ENCODE measurements at regions not wholly inside any gene's neighbourhood (a gene's known extent, or its start where the extent isn't known, plus 50 kb on each side); places are given as distances from the start of the nearest gene placed in this dataset.

DNA sequence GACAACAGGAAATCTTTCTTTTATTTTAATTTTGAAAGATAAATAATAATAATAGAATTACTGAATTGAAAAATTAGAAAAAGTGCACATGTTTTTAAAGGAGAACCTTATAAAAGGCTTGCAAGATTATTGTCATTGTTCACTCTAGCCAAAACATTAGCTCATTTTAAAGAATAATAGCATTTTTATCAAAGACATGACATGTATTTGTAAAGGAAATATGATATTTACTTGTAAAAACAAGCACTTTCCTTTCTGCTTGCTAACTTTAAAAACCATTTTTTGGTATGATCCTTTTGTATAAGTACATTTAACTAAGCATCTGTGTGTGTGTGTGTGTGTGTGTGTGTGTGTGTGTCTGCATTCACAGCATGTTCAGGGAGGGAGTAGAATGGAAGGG lies 156.3 kb upstream of the C1orf87 start:
- no peak for DNase-seq

DNA sequence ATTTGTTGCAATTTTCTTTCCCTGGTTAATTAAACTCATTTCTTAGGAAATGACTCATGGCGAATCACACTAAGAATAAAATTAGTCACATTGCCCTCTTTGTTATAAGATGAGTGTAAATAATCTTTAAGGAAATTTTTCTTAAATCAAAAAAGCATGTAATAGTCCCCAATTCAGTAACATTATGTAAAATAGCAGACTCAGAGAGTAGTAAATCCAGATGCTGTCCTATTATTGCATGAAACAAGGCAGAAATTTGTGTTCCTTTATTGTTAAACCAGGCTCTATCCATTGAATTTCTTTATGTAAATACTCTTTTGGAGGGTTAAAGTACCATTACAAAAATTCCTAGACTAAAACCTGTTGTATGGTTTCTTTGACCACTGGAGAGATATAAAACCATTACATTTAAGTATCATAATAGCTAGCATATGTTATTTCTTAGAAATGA lies 154.5 kb upstream of the C1orf87 start:
- DNase-seq = no peak

DNA sequence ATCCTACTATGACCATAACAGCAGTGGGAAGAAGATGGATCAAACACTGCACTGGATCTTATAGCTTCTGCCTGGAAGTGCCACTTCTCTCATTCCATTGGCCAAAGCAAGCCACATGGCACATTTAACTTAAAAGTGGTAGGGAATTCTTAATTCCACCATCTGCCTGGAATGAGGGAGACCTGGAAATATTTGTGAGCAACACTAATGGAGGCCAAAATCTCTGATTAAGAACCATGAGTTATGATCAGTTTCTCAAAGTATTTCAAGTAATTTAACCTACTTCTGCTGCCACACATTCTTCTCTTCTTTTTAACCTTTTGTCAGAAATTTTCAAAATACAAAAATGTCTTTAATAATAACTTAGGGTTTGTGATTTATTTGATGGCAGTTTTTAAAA lies 154.0 kb upstream of the C1orf87 start:
- no peak for DNase-seq

- DNase-seq = no peak
Observed at GRCh38 chr1:60225486-60225885, 151.9 kb upstream of the C1orf87 start.

- DNase-seq = no peak
Observed at GRCh38 chr1:60224523-60224922, 151.0 kb upstream of the C1orf87 start.

DNA sequence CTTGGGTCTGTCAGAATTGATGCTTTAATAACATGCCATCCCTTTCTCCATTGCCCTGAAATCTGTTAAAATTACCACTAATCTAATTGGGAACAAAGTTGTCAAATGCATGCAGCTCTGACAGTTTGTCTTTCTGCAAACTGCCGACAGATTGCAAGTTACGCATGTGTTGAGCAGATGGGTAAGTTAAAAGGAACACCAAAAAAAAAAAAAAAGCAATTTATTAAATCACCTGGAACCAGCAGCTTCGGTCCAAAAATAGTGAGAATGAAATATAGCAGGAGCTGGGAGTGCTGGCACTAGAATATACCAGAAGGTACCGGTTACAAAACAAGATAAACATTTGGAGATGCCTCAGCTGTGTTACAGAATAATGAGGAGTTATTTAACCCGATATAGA lies 149.6 kb upstream of the C1orf87 start:
- DNase-seq = no peak

DNA sequence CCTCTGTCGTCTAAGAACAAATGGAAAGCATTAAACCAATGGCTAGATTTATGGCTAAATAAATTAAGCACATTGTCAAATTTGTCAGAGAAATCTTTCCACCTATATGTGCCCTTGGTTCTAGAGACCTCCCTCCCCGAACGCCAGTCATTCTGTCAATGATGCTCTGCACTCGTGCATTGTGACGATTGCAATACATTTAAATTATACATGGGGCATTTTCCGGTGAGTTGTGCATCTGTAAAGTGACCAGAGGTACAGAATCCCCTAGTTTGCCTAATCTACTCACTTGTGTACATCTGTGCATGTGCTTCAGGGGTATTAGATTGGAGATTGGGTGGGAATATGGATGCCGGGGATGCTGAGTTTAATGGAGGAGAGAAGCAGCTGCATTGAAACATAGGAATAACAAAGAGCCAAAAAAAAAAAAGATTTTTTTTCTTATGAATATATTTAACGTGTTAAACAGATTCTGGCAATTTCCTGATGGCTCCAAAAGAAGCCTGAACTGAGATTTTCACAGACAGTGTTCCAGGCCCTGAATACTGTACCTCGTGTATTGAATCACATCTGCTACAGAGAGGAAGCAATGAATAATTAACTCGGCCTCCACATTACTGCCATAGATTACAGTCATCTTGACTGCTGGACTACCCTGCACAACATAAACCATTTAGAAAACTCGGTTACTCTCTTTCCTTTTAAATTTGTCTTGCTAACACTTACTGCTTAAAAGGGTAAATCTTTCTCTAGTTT lies 149.0 kb upstream of the C1orf87 start:
- DNase-seq = no peak

DNA sequence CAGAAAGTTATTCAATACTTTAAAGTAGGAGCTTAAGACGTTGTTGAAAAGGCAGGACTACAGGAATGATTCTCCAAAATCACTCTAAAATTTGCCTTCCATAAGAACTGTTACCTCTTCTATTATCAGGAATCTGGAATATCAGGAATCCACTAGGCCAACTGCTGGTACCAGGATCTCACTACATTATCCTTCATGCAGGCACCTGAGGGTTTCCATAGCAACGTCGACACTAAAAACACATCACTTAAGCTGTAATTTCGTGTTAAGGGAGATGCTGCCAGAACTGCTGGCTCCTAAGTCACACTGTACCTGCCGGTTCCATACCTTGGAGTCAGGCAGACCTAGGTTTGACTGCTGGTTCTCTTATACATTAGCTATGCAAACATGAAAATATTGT lies 139.7 kb upstream of the C1orf87 start:
- DNase-seq = no peak

GRCh38 chr1:60196026-60196425 lies 122.5 kb upstream of the C1orf87 start:
- no peak for DNase-seq

GRCh38 chr1:60185684-60186083 lies 112.1 kb upstream of the C1orf87 start:
- DNase-seq = no peak

DNA sequence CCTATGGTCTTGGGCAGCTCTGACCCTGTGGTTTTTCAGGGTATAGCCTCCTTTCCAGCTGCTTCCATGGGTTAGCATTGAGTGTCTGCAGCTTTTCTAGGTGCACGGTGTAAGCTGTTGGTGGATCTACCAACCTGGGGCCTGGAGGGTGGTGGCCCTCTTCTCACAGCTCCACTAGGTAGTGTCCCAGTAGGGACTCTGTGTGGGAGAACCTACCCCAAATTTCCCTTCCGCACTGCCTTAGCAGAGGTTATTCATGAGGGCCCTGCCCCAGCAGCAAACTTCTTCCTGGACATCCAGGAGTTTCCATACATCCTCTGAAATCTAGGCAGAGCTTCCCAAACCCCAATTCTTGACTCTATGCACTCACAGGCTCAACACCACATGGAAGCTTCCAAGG lies 111.0 kb upstream of the C1orf87 start:
- DNase-seq = no peak

- no peak for DNase-seq
Observed at GRCh38 chr1:60173729-60174505, 100.3 kb upstream of the C1orf87 start.

- DNase-seq = no peak
Observed at GRCh38 chr1:60173006-60173405, 99.4 kb upstream of the C1orf87 start.

DNA sequence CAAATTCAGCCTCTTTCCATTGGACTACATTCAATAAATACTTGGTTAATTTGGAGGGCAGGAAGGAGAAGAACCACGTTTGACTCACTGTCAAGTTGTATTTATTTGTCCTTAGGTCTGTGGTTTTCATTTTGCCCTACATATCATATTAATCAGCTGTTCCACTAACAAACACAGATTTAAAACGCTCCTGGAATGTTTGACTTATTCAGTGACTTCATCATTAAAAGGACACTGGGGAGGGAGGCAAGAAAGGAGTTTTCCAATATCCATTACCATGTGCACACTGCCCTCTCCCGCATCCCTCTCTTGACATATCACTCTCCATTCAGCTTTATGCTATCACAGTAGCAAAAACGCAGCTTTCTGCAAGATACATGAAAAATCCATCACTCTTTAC lies 98.2 kb upstream of the C1orf87 start:
- DNase-seq = no peak

DNA sequence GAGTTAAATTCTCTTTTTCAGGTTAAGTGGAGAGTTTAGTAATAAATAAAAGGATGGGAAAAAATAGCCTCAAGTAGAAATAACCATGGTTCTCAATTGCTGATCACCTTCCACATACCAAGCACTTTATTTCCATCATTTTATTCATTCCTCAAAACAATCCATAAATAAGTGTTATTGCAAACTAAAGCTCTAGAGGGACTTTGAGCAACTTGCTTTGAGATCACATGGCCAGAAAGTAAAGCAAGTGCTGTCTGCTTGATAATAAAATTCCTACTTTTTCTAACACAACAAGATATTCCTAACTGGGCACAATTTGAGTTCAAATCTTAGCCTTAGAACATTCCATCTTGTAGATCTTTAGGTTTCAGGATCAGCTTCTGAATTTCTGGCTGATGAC lies 97.1 kb upstream of the C1orf87 start:
- no peak for DNase-seq

- no peak for DNase-seq
Observed at GRCh38 chr1:60169206-60169605, 95.6 kb upstream of the C1orf87 start.

DNA sequence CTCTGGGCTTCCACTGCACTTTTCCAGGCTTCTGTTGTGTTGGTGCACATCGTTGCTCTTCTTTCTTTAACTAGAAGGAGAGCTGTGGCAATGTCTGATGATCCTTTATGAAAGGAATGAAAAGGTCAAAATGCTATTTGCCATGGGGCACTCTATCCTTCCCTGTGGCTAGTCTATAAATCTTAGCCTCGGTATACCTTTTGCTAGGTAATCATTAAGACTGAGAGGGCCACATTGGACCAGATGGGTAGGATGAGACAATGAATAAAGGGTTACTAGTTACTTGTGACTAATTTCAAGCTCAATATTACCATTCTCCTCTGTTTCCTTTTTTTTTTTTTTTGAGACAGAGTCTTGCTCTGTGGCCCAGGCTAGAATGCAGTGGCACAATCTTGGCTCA lies 89.4 kb upstream of the C1orf87 start:
- DNase-seq = no peak

DNA sequence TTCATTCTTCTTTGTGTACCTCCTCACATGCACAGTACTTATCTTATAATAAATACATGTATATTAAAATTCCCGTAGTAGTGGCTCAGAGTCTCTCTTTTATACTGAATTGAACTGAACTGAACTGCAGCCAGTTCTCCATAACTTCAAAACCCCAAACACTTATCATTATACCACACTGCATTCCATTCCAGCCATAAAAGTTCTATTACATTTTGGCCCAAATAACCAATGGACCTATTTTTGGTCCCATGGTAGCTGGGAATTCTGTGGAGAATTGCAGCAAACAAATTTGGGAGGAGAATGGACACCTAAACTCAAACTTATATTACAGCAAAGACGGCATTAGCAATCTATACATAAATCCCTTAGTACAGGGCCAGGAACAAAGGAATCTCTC lies 86.6 kb upstream of the C1orf87 start:
- DNase-seq = no peak

DNA sequence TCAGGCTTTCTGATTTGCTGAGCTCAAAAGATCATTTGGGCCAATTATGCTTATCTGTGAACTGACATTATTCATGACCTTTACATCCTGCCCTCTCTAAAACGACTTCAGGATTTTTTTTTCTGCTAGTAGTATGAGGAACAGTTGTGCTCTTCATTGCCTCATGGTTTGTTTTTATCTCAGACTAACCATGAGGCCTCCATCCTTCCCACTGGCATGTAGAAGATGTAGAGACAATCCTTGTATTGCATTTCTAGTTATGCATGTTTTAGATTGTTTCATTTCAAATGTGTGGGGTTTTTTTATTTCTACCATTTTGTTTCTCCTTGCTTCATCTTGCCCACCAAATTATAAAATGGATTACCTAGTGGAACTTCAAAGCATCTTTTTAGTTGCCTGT lies 82.8 kb upstream of the C1orf87 start:
- DNase-seq = no peak

DNA sequence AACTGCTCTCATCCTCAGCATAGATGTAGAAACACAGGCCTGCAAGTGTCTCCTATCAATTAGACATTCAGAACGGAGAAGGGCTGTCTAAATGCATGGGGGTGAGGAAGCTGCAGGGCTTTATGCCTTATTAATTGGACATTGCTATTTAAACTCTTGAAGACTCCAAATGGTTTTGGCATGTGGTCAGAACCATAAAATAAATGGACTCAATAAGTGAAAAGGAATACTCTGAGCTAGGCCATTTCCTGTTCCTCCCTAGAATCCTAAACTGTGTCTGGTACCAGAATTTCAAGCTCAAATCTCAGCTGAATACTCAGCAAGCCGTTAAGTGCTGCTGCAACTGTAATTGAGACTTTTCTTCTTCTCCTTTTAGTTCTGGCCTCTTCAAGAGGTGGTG lies 80.4 kb upstream of the C1orf87 start:
- DNase-seq = no peak

DNA sequence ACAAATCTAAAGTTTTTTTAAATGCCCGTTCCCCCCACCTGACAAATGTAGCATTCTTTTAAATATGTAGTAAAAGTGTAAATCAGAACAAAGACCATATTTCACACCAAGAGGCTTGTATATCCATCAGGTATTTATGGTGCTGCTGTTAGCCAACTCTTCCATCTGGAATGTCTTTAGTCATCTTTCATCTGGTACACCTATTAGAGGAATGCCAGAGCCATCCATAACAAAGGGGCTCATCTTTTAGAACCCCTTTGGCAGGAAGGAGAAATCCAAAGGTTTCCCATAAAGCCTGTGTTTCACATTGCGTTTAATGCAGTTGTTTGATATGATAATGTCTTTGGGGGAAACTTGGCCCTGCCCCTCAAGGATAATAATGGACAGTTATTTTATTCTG lies 79.3 kb upstream of the C1orf87 start:
- no peak for DNase-seq

GRCh38 chr1:60151311-60151710 lies 77.7 kb upstream of the C1orf87 start:
- DNase-seq = no peak

DNA sequence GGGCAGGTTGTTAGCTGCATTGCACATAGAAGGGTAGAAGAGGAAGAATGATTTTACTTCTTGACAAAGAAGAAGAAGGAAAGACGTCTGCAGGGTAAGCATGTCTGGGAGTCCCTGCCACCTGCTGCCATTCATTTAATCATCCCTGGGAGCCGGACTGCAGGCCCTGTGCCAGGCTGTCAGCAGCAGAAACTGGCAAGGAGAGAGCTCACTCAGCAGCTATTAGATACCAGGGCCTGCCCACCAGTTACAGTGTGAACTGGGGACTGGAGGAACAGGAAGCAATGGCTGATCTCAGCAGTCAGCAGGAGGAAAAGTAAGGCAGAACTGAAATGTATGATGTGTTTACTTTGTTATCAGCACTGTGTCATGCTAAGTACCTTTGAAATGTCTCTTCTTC lies 75.7 kb upstream of the C1orf87 start:
- DNase-seq = no peak

DNA sequence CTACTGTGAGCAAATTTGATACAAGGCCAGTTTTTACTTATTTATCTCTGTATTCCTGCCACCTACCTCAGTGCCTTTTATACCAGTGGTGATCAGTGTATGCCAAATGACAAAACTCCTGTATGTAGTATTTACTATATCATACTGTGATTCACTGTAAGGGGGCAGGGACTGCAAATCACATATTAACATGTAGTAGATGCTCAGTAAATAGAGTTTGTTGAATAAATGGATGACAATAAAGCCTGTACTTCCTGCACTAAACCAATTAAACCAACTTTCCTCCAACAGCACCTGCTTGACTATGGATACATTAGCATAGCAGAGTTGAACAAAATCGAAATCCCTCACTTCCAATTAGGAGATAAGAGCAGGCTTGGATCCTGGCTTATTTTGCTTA lies 73.3 kb upstream of the C1orf87 start:
- no peak for DNase-seq

DNA sequence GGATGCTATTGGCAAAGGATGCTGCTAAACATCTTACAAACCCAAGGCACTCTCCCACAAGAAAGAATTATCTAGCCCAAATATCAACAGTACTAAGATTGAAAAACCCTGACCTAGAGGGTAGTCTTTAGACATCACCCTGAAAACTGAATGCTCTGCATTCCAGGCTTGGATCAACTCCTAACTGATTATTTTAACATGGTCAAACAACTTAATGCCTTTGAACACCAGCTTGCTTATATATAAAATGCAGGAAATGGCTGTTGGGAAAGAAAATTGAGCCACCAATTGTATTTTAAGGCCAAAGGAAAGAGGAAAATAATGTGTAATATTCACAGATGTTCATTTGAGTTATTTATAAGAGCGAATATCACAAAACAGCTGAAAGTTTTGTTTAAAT lies 72.2 kb upstream of the C1orf87 start:
- no peak for DNase-seq
